WTC11 (cell line): ENCODE measurements at regions not wholly inside any gene's neighbourhood (a gene's known extent, or its start where the extent isn't known, plus 50 kb on each side); places are given as distances from the start of the nearest gene placed in this dataset.

Experiments used
- ESRRA ChIP-seq: sonication (generic); formaldehyde crosslinking; IDR thresholded peaks from 2 replicates; pipeline ENCODE4 v1.8.1; 2022; ENCODE audit warnings: mild to moderate bottlenecking, missing genetic modification reagents, borderline replicate concordance
- MYBL2 ChIP-seq: sonication (generic); formaldehyde crosslinking; IDR thresholded peaks from 2 replicates; pipeline ENCODE4 v1.8.1; 2023; ENCODE audit warnings: mild to moderate bottlenecking, moderate library complexity, missing genetic modification reagents
- NR3C1 ChIP-seq: sonication (generic); formaldehyde crosslinking; conservative IDR thresholded peaks from 2 replicates; pipeline ENCODE4 v1.8.1; 2023; ENCODE audit warnings: low read depth, mild to moderate bottlenecking, missing genetic modification reagents
- SMAD3 ChIP-seq: sonication (generic); formaldehyde crosslinking; IDR thresholded peaks from 2 replicates; pipeline ENCODE4 v1.8.0; 2022; ENCODE audit warnings: missing genetic modification reagents, mild to moderate bottlenecking, borderline replicate concordance
- SP1 ChIP-seq: sonication (generic); formaldehyde crosslinking; conservative IDR thresholded peaks from 2 replicates; pipeline ENCODE4 v1.8.1; 2022; ENCODE audit warnings: missing genetic modification reagents
- TF ChIP-seq, protein P1 (sequence below): fragments of 200-600 bp; IDR thresholded peaks from 2 replicates; pipeline ENCODE4 v1.8.0; 2022; ENCODE audit warnings: antibody characterized with exemption
- TF ChIP-seq, protein P2 (sequence below): sonication (generic); formaldehyde crosslinking; IDR thresholded peaks from 2 replicates; pipeline ENCODE4 v1.8.1; 2023; ENCODE audit warnings: mild to moderate bottlenecking, moderate library complexity, missing genetic modification reagents

DNA sequence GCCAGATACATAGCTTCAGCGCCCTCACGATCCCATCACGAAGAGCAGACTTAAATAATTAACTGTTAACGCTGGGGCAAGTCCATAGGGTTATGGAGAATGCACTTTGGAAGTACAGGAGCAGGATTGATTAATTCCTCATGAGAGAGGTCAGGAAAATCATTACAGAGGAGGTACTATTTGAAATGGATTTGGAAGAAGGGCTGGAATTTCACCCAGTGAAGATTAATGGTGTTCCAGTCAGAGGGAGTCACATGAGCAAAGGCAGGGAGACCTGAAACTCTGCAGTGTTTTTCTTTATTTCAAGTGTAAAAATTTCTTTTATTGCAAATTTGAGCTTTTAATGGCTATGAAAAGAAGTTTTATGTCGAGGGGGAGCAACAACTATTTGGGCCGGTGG, 329.8 kb upstream of the GRM7 start:
- TF ChIP-seq, protein P1, sequence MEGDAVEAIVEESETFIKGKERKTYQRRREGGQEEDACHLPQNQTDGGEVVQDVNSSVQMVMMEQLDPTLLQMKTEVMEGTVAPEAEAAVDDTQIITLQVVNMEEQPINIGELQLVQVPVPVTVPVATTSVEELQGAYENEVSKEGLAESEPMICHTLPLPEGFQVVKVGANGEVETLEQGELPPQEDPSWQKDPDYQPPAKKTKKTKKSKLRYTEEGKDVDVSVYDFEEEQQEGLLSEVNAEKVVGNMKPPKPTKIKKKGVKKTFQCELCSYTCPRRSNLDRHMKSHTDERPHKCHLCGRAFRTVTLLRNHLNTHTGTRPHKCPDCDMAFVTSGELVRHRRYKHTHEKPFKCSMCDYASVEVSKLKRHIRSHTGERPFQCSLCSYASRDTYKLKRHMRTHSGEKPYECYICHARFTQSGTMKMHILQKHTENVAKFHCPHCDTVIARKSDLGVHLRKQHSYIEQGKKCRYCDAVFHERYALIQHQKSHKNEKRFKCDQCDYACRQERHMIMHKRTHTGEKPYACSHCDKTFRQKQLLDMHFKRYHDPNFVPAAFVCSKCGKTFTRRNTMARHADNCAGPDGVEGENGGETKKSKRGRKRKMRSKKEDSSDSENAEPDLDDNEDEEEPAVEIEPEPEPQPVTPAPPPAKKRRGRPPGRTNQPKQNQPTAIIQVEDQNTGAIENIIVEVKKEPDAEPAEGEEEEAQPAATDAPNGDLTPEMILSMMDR: no peak
- no peak for TF ChIP-seq SP1
- no peak for TF ChIP-seq MYBL2 (CRISPR knock-in tag)
- TF ChIP-seq ESRRA (CRISPR knock-in tag): no peak
- no peak for TF ChIP-seq SMAD3 (CRISPR knock-in tag)
- TF ChIP-seq, protein P2, sequence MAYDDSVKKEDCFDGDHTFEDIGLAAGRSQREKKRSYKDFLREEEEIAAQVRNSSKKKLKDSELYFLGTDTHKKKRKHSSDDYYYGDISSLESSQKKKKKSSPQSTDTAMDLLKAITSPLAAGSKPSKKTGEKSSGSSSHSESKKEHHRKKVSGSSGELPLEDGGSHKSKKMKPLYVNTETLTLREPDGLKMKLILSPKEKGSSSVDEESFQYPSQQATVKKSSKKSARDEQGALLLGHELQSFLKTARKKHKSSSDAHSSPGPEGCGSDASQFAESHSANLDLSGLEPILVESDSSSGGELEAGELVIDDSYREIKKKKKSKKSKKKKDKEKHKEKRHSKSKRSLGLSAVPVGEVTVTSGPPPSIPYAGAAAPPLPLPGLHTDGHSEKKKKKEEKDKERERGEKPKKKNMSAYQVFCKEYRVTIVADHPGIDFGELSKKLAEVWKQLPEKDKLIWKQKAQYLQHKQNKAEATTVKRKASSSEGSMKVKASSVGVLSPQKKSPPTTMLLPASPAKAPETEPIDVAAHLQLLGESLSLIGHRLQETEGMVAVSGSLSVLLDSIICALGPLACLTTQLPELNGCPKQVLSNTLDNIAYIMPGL: no peak
- no peak for TF ChIP-seq NR3C1 (CRISPR knock-in tag)
